ENCODE measurements at regions not wholly inside any gene's neighbourhood (a gene's known extent, or its start where the extent isn't known, plus 50 kb on each side); places are given as distances from the start of the nearest gene placed in this dataset.
"Not testable (repeated sequence)": the region's sequence is repeated elsewhere in the genome, so short reads cannot be mapped to it uniquely, and the experiment has no call there.

GRCh38 chr4:22573198-22573597 is 57.3 kb upstream of the ADGRA3 start:
- in situ Hi-C loops (cut with MboI; ENCODE audit: low sequenced_read_pairs): no loop called here

GRCh38 chr4:22573641-22574040 is 57.8 kb upstream of the ADGRA3 start:
- in situ Hi-C loops (cut with MboI; ENCODE audit: low sequenced_read_pairs): no loop called here

- in situ Hi-C loops (cut with MboI; ENCODE audit: low sequenced_read_pairs): no loop called here
Measured at GRCh38 chr4:22574424-22574823, 58.6 kb upstream of the ADGRA3 start.

GRCh38 chr4:22574880-22575279 is 59.0 kb upstream of the ADGRA3 start:
- in situ Hi-C loops (cut with MboI; ENCODE audit: low sequenced_read_pairs): no loop called here

- in situ Hi-C loops (cut with MboI; ENCODE audit: low sequenced_read_pairs): no loop called here
Measured at GRCh38 chr4:22587253-22587652, 71.4 kb upstream of the ADGRA3 start.

- in situ Hi-C loops (cut with MboI; ENCODE audit: low sequenced_read_pairs): no loop called here
Measured at GRCh38 chr4:22593933-22594332, 78.1 kb upstream of the ADGRA3 start.

- in situ Hi-C loops (cut with MboI; ENCODE audit: low sequenced_read_pairs): no loop called here
Measured at GRCh38 chr4:22595684-22596083, 79.8 kb upstream of the ADGRA3 start.

GRCh38 chr4:22596409-22596808 is 80.5 kb upstream of the ADGRA3 start:
- in situ Hi-C loops (cut with MboI; ENCODE audit: low sequenced_read_pairs): no loop called here

GRCh38 chr4:22597471-22597870 is 81.6 kb upstream of the ADGRA3 start:
- in situ Hi-C loops (cut with MboI; ENCODE audit: low sequenced_read_pairs): no loop called here

GRCh38 chr4:22598113-22599047 is 82.5 kb upstream of the ADGRA3 start:
- in situ Hi-C loops (cut with MboI; ENCODE audit: low sequenced_read_pairs): not testable (repeated sequence)

- in situ Hi-C loops (cut with MboI; ENCODE audit: low sequenced_read_pairs): not testable (repeated sequence)
Measured at GRCh38 chr4:22599228-22599928, 83.5 kb upstream of the ADGRA3 start.

- in situ Hi-C loops (cut with MboI; ENCODE audit: low sequenced_read_pairs): loop anchor here (25.0 kb wide), 1 partner anchor 188 kb away; no protein-coding TSS in a partner anchor
Measured at GRCh38 chr4:22599929-22600432, 84.1 kb upstream of the ADGRA3 start.

GRCh38 chr4:22601638-22602037 is 85.8 kb upstream of the ADGRA3 start:
- in situ Hi-C loops (cut with MboI; ENCODE audit: low sequenced_read_pairs): loop anchor here (25.0 kb wide), 1 partner anchor 189 kb away; no protein-coding TSS in a partner anchor

GRCh38 chr4:22607382-22607781 is 85.4 kb upstream of the GBA3 start:
- in situ Hi-C loops (cut with MboI; ENCODE audit: low sequenced_read_pairs): loop anchor here (25.0 kb wide), 1 partner anchor 195 kb away; no protein-coding TSS in a partner anchor

GRCh38 chr4:22609951-22610525 is 82.7 kb upstream of the GBA3 start:
- in situ Hi-C loops (cut with MboI; ENCODE audit: low sequenced_read_pairs): loop anchor here (25.0 kb wide), 1 partner anchor 198 kb away; no protein-coding TSS in a partner anchor

GRCh38 chr4:22614114-22614513 is 78.6 kb upstream of the GBA3 start:
- in situ Hi-C loops (cut with MboI; ENCODE audit: low sequenced_read_pairs): loop anchor here (25.0 kb wide), 1 partner anchor 202 kb away; no protein-coding TSS in a partner anchor

GRCh38 chr4:22616516-22616915 is 76.2 kb upstream of the GBA3 start:
- in situ Hi-C loops (cut with MboI; ENCODE audit: low sequenced_read_pairs): loop anchor here (25.0 kb wide), 1 partner anchor 204 kb away; no protein-coding TSS in a partner anchor

- in situ Hi-C loops (cut with MboI; ENCODE audit: low sequenced_read_pairs): loop anchor here (25.0 kb wide), 1 partner anchor 208 kb away; no protein-coding TSS in a partner anchor
Measured at GRCh38 chr4:22620144-22620543, 72.6 kb upstream of the GBA3 start.

GRCh38 chr4:22621970-22622369 is 70.8 kb upstream of the GBA3 start:
- in situ Hi-C loops (cut with MboI; ENCODE audit: low sequenced_read_pairs): loop anchor here (25.0 kb wide), 1 partner anchor 210 kb away; no protein-coding TSS in a partner anchor

GRCh38 chr4:22624002-22624401 is 68.7 kb upstream of the GBA3 start:
- in situ Hi-C loops (cut with MboI; ENCODE audit: low sequenced_read_pairs): loop anchor here (25.0 kb wide), 1 partner anchor 212 kb away; no protein-coding TSS in a partner anchor

- in situ Hi-C loops (cut with MboI; ENCODE audit: low sequenced_read_pairs): no loop called here
Measured at GRCh38 chr4:22625311-22625710, 67.4 kb upstream of the GBA3 start.

Measured in HL-60/S4 treated with phorbol 12-myristate 13-acetate at 8.2 ng/mL for 4 days and 3 days (cell line).